Chondrocyte (in vitro differentiated cells): ENCODE measurements at regions not wholly inside any gene's neighbourhood (a gene's known extent, or its start where the extent isn't known, plus 50 kb on each side); places are given as distances from the start of the nearest gene placed in this dataset.

Experiments
- DNase-seq: peaks from one replicate; pipeline ENCODE4 v3.0.0; 2021; ENCODE audit warnings: mixed read lengths, low spot score
- H3K27ac Mint-ChIP-seq: one replicate; pipeline ENCODE4 v1.8.0; 2021; ENCODE audit warnings: mild to moderate bottlenecking, moderate library complexity, mixed read lengths; ENCODE audit not compliant: unreplicated experiment
- H3K27me3 Mint-ChIP-seq: 2 replicates; pipeline ENCODE4 v1.8.0; 2021; ENCODE audit warnings: low read depth, mixed read lengths
- H3K36me3 Mint-ChIP-seq: 2 replicates; pipeline ENCODE4 v1.8.0; 2021; ENCODE audit warnings: low read depth, mixed read lengths
- H3K4me1 Mint-ChIP-seq: 2 replicates; pipeline ENCODE4 v1.8.0; 2021; ENCODE audit warnings: low read depth, mild to moderate bottlenecking, mixed read lengths
- H3K4me3 Mint-ChIP-seq: one replicate; pipeline ENCODE4 v1.8.0; 2021; ENCODE audit warnings: mild to moderate bottlenecking, moderate library complexity, mixed read lengths; ENCODE audit not compliant: unreplicated experiment
- H3K9me3 Mint-ChIP-seq: 2 replicates; pipeline ENCODE4 v1.8.0; 2021; ENCODE audit warnings: low read depth, mixed read lengths
- CTCF ChIP-seq: fragments of 200-600 bp; sonication (generic); IDR thresholded peaks from 2 replicates; pipeline ENCODE4 v1.5.0; 2021; ENCODE audit warnings: antibody characterized with exemption, mild to moderate bottlenecking, moderate library complexity

- H3K4me3 Mint-ChIP-seq, result no peak overlapping the region
Observed at GRCh38 chr15:69951898-69952555, 145.7 kb downstream of the TLE3 start.

GRCh38 chr15:69953051-69953450 is 144.7 kb downstream of the TLE3 start:
- no peaks in the 10 kb centered on the region for H3K36me3 Mint-ChIP-seq
- TF ChIP-seq CTCF, result no peak
- no peak overlapping the region for H3K27ac Mint-ChIP-seq
- no peak overlapping the region for H3K4me3 Mint-ChIP-seq
- peaks cover 8% of the 10 kb centered on the region for H3K4me1 Mint-ChIP-seq
- peaks cover 20% of the 10 kb centered on the region for H3K27me3 Mint-ChIP-seq
- DNase-seq, result no peak
- H3K9me3 Mint-ChIP-seq, result no peaks in the 10 kb centered on the region

More at GRCh38 chr15:69951898-69952555, 145.7 kb downstream of the TLE3 start:
- Mint-ChIP-seq H3K27me3 (peaks cover 20% of the 10 kb centered on the region), H3K9me3 (no peaks in the 10 kb centered on the region), H3K27ac (no peak overlapping the region), H3K4me1 (peaks cover 8% of the 10 kb centered on the region), H3K36me3 (no peaks in the 10 kb centered on the region)
- TF ChIP-seq CTCF, result peak; percentile 21
- DNase-seq, result no peak

GRCh38 chr15:69953816-69954215 is 143.9 kb downstream of the TLE3 start:
- Mint-ChIP-seq H3K4me3 (no peak overlapping the region), H3K27ac (no peak overlapping the region), H3K36me3 (no peaks in the 10 kb centered on the region), H3K4me1 (peaks cover 8% of the 10 kb centered on the region), H3K27me3 (peaks cover 22% of the 10 kb centered on the region), H3K9me3 (no peaks in the 10 kb centered on the region)
- DNase-seq, result no peak
- TF ChIP-seq CTCF, result no peak

GRCh38 chr15:69954666-69955065 is 143.1 kb downstream of the TLE3 start:
- no peaks in the 10 kb centered on the region for H3K36me3 Mint-ChIP-seq
- TF ChIP-seq CTCF, result no peak
- no peak overlapping the region for H3K4me3 Mint-ChIP-seq
- no peaks in the 10 kb centered on the region for H3K9me3 Mint-ChIP-seq
- DNase-seq, result no peak
- no peak overlapping the region for H3K27ac Mint-ChIP-seq
- H3K4me1 Mint-ChIP-seq, result peaks cover 4% of the 10 kb centered on the region
- H3K27me3 Mint-ChIP-seq, result peaks cover 26% of the 10 kb centered on the region

- Mint-ChIP-seq H3K27me3 (peaks cover 26% of the 10 kb centered on the region), H3K36me3 (no peaks in the 10 kb centered on the region), H3K9me3 (no peaks in the 10 kb centered on the region), H3K4me3 (no peak overlapping the region), H3K4me1 (no peaks in the 10 kb centered on the region), H3K27ac (no peak overlapping the region)
- DNase-seq, result no peak
- no peak for TF ChIP-seq CTCF
Observed at GRCh38 chr15:69955240-69955894, 142.3 kb downstream of the TLE3 start.
